B cell (primary cell): ENCODE measurements at regions not wholly inside any gene's neighbourhood (a gene's known extent, or its start where the extent isn't known, plus 50 kb on each side); places are given as distances from the start of the nearest gene placed in this dataset.

Source experiments
- ATAC-seq: fragments of 200-7000 bp; cut with Tn5 transposase; one replicate; pipeline ENCODE4 v1.10.0; 2021; ENCODE audit warnings: low read depth, mild to moderate bottlenecking, moderate number of reproducible peaks, moderate library complexity
- CTCF ChIA-PET: fragments of 350-600 bp; sonication (Branson Sonifier 250); formaldehyde crosslinking; loops from one replicate; lab custom pipeline; 2021; ENCODE audit warnings: antibody characterized with exemption, inconsistent platforms; lab: Charles Lee
- POLR2A ChIA-PET: fragments of 350-600 bp; sonication (Branson Sonifier 250); formaldehyde crosslinking; loops from one replicate; lab custom pipeline; 2021; ENCODE audit warnings: antibody characterized with exemption; lab: Charles Lee
- DNase-seq: peaks from one replicate; pipeline ENCODE4 v3.0.0; 2013
- H2AFZ ChIP-seq: 2 replicates; pipeline ENCODE4 v1.6.1; 2012; ENCODE audit warnings: mild to moderate bottlenecking, low read depth, low read length; ENCODE audit not compliant: insufficient read depth, poor library complexity, severe bottlenecking
- H3K27ac ChIP-seq, 2 donors: 1 replicate in 1 of 2; 2 replicates in 1 of 2; pipeline ENCODE4 v1.5.1; 2012 to 2013; ENCODE audit warnings: low read length in 2 of 2, mild to moderate bottlenecking in 2 of 2, moderate library complexity in 1 of 2
- H3K27me3 ChIP-seq, 4 experiments: fragments of 200-600 bp in 1 of 4; sonication (generic) in 1 of 4; replicated peaks in 1 of 4; 1 replicate in 2 of 4; 2 replicates in 2 of 4; pipeline versions ENCODE4 v1.6.1 to v1.7.0; 2013 to 2016; ENCODE audit warnings: low read length in 3 of 4, mild to moderate bottlenecking in 2 of 4, mixed read lengths in 1 of 4, moderate library complexity in 1 of 4; ENCODE audit not compliant: insufficient read depth in 4 of 4, control insufficient read depth in 3 of 4; ENCODE audit errors: control extremely low read depth in 1 of 4
- H3K36me3 ChIP-seq, 2 experiments: replicated peaks in 1 of 2; 1 replicate in 1 of 2; 2 replicates in 1 of 2; pipeline versions ENCODE4 v1.6.1 to v1.7.1; 2013; ENCODE audit warnings: low read length in 1 of 2; ENCODE audit not compliant: insufficient read depth in 2 of 2, control insufficient read depth in 1 of 2; ENCODE audit errors: control extremely low read depth in 1 of 2, extremely low read depth in 1 of 2
- H3K4me1 ChIP-seq, 2 donors: fragments of 200-600 bp in 1 of 2; sonication (generic) in 1 of 2; 1 replicate in 1 of 2; 2 replicates in 1 of 2; pipeline versions ENCODE4 v1.5.1 to v1.6.1; 2013 to 2017; ENCODE audit warnings: low read length in 2 of 2; ENCODE audit not compliant: control insufficient read depth in 2 of 2, insufficient read depth in 2 of 2
- H3K4me2 ChIP-seq: replicated peaks from 2 replicates; pipeline ENCODE3; 2012; ENCODE audit warnings: mild to moderate bottlenecking, low read depth, low read length; ENCODE audit not compliant: poor library complexity, severe bottlenecking
- H3K4me3 ChIP-seq, 5 experiments: fragments of 200-600 bp in 1 of 5; sonication (generic) in 1 of 5; 1 replicate in 3 of 5; 2 replicates in 2 of 5; pipeline versions ENCODE4 v1.5.1 to v1.7.0; 2011 to 2016; ENCODE audit warnings: low read length in 4 of 5, mild to moderate bottlenecking in 4 of 5, low read depth in 2 of 5, control low read depth in 1 of 5, moderate library complexity in 1 of 5; ENCODE audit not compliant: insufficient read depth in 1 of 5; ENCODE audit errors: control extremely low read depth in 1 of 5, extremely low read depth in 1 of 5
- H3K79me2 ChIP-seq: fragments of 200-600 bp; sonication (generic); one replicate; pipeline ENCODE4 v1.6.0; 2016; ENCODE audit warnings: low read length; ENCODE audit not compliant: control insufficient read depth, insufficient read depth
- H3K9ac ChIP-seq: fragments of 200-600 bp; sonication (generic); 2 replicates; pipeline ENCODE4 v1.6.1; 2017; ENCODE audit warnings: mild to moderate bottlenecking, low read length, moderate library complexity
- H3K9me3 ChIP-seq, 3 donors: one replicate each; pipeline versions ENCODE4 v1.6.1 to v1.7.1; 2013; ENCODE audit warnings: low read length in 2 of 3; ENCODE audit not compliant: control insufficient read depth in 2 of 3, insufficient read depth in 1 of 3; ENCODE audit errors: control extremely low read depth in 1 of 3
- H4K20me1 ChIP-seq: 2 replicates; pipeline ENCODE4 v1.6.0; 2012; ENCODE audit warnings: mild to moderate bottlenecking, low read length; ENCODE audit not compliant: insufficient read depth, control insufficient read depth, poor library complexity, severe bottlenecking
- H3K27ac Mint-ChIP-seq: one replicate; pipeline ENCODE4 v1.8.0; 2021; ENCODE audit warnings: mixed read lengths
- H3K27me3 Mint-ChIP-seq: one replicate; pipeline ENCODE4 v1.8.0; 2021; ENCODE audit warnings: mixed read lengths
- H3K4me1 Mint-ChIP-seq: one replicate; pipeline ENCODE4 v1.8.0; 2021; ENCODE audit warnings: mixed read lengths
- H3K4me3 Mint-ChIP-seq: one replicate; pipeline ENCODE4 v1.8.0; 2021; ENCODE audit warnings: mixed read lengths
- H3K9me3 Mint-ChIP-seq: one replicate; pipeline ENCODE4 v1.8.0; 2022; ENCODE audit warnings: mixed read lengths; ENCODE audit not compliant: insufficient read depth
- CTCF ChIP-seq: fragments of 200-600 bp; IDR thresholded peaks from one replicate; pipeline ENCODE4 v1.8.0; 2022; ENCODE audit warnings: antibody characterized with exemption, mild to moderate bottlenecking
- EZH2 ChIP-seq: IDR thresholded peaks from 2 replicates; pipeline ENCODE4 v1.6.1; 2012; ENCODE audit warnings: borderline replicate concordance, low read depth, mild to moderate bottlenecking, moderate library complexity, low read length; ENCODE audit not compliant: insufficient read depth, poor library complexity, severe bottlenecking
- WGBS: methylation state at CpG from one replicate; pipeline ENCODE4 v1.1.5; 2013; ENCODE audit warnings: missing lambda C conversion rate; ENCODE audit not compliant: insufficient coverage; 5-methylcytosine and 5-hydroxymethylcytosine counted together
- intact Hi-C: fragments of 100-400 bp; cut with micrococcal nuclease; formaldehyde crosslinking; loops from one replicate; pipeline ENCODE4 v1.10.0; 2022

GRCh38 chr1:229207916-229208315 is 63.0 kb upstream of the RAB4A start:
- H3K79me2 ChIP-seq = no peaks in the 10 kb centered on the region
- intact Hi-C loops = no loop called here
- no CpG with 5 or more reads among the region's 3 CpGs for WGBS
- H2AFZ ChIP-seq = no peak overlapping the region
- H3K27ac ChIP-seq = no peak overlapping the region
- peaks cover 17% of the 10 kb centered on the region for H3K27me3 Mint-ChIP-seq
- no peak for TF ChIP-seq CTCF
- TF ChIP-seq EZH2 = no peak
- no peaks in the 10 kb centered on the region for H3K9me3 ChIP-seq
- no peaks in the 10 kb centered on the region for H3K4me1 ChIP-seq
- H3K4me3 Mint-ChIP-seq = no peak overlapping the region
- no peaks in the 10 kb centered on the region for H3K36me3 ChIP-seq
- H3K27ac Mint-ChIP-seq = no peak overlapping the region
- DNase-seq (no peak), ATAC-seq (no peak)
- ChIA-PET POLR2A (no interaction called here), CTCF (no interaction called here)
- no peaks in the 10 kb centered on the region for H4K20me1 ChIP-seq
- no peaks in the 10 kb centered on the region for H3K9me3 Mint-ChIP-seq
- H3K9ac ChIP-seq = no peak overlapping the region
- no peak overlapping the region for H3K4me2 ChIP-seq
- H3K4me3 ChIP-seq = no peak overlapping the region
- no peaks in the 10 kb centered on the region for H3K27me3 ChIP-seq
- no peaks in the 10 kb centered on the region for H3K4me1 Mint-ChIP-seq

GRCh38 chr1:229208481-229208880 is 62.4 kb upstream of the RAB4A start:
- no peaks in the 10 kb centered on the region for H3K36me3 ChIP-seq
- no peak overlapping the region for H3K27ac Mint-ChIP-seq
- ChIA-PET POLR2A (no interaction called here), CTCF (no interaction called here)
- no peaks in the 10 kb centered on the region for H3K9me3 ChIP-seq
- no peaks in the 10 kb centered on the region for H3K79me2 ChIP-seq
- no peak for ATAC-seq
- H3K4me1 ChIP-seq = no peaks in the 10 kb centered on the region
- no peaks in the 10 kb centered on the region for H4K20me1 ChIP-seq
- DNase-seq = no peak
- H3K9me3 Mint-ChIP-seq = no peaks in the 10 kb centered on the region
- H3K4me3 ChIP-seq = no peak overlapping the region
- H3K9ac ChIP-seq = no peak overlapping the region
- intact Hi-C loops = no loop called here
- no peak overlapping the region for H3K4me2 ChIP-seq
- H3K27me3 ChIP-seq = no peaks in the 10 kb centered on the region
- peaks cover 17% of the 10 kb centered on the region for H3K27me3 Mint-ChIP-seq
- no peak for TF ChIP-seq CTCF
- no peak for TF ChIP-seq EZH2
- H3K27ac ChIP-seq = no peak overlapping the region
- 65% methylated on average over 2 of the region's 3 CpGs for whole genome bisulfite sequencing
- no peak overlapping the region for H2AFZ ChIP-seq
- no peak overlapping the region for H3K4me3 Mint-ChIP-seq
- no peaks in the 10 kb centered on the region for H3K4me1 Mint-ChIP-seq
